Right lobe of liver (tissue), 4 donors: ENCODE measurements at regions not wholly inside any gene's neighbourhood (a gene's known extent, or its start where the extent isn't known, plus 50 kb on each side); places are given as distances from the start of the nearest gene placed in this dataset.

Experiments used
- CTCF ChIP-seq, 4 donors: fragments of 200-600 bp in 3 of 4; fragments of 450-650 bp in 1 of 4; IDR thresholded peaks; one replicate each; pipeline versions ENCODE4 v1.5.1 to v1.8.0; 2016 to 2022; ENCODE audit warnings: antibody characterized with exemption in 4 of 4, mild to moderate bottlenecking in 2 of 4
- POLR2A ChIP-seq: fragments of 450-650 bp; IDR thresholded peaks from one replicate; pipeline ENCODE4 v1.6.1; 2017; ENCODE audit warnings: antibody characterized with exemption, mild to moderate bottlenecking
- donor health status: DM: no; HTN: no; CAD: no.
- donor health status: DM: no; HTN: no; CAD: no.
- donor health status: DM: no; HTN: yes; CAD: no.

DNA sequence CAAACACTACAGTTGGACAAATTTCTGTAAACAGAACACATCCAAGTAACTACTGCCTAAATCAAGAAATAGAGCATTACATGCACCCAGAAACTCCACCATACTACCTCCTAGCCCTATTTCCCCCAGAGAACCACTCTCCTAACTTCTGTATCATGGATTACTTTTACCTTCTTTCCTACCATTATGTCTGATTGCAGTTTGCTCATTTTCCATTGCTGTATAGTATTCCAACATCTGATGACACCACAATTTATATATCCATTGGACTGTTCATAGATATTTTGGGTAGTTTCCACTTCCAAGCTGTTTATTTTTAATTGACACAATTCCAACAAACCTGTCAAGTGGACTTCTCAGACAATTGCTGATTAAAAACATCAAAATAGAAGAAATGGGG, 271.1 kb downstream of the CDC5L start:
- TF ChIP-seq CTCF (IDR thresholded peaks at IDR 0.05) (no peak), POLR2A (no peak)
